ENCODE measurements at regions not wholly inside any gene's neighbourhood (a gene's known extent, or its start where the extent isn't known, plus 50 kb on each side); places are given as distances from the start of the nearest gene placed in this dataset.

GRCh38 chr6:150680510-150680909 lies 80.8 kb downstream of the PLEKHG1 start:
- TF ChIP-seq, protein P1, sequence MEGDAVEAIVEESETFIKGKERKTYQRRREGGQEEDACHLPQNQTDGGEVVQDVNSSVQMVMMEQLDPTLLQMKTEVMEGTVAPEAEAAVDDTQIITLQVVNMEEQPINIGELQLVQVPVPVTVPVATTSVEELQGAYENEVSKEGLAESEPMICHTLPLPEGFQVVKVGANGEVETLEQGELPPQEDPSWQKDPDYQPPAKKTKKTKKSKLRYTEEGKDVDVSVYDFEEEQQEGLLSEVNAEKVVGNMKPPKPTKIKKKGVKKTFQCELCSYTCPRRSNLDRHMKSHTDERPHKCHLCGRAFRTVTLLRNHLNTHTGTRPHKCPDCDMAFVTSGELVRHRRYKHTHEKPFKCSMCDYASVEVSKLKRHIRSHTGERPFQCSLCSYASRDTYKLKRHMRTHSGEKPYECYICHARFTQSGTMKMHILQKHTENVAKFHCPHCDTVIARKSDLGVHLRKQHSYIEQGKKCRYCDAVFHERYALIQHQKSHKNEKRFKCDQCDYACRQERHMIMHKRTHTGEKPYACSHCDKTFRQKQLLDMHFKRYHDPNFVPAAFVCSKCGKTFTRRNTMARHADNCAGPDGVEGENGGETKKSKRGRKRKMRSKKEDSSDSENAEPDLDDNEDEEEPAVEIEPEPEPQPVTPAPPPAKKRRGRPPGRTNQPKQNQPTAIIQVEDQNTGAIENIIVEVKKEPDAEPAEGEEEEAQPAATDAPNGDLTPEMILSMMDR (IDR thresholded peaks at IDR 0.05; ENCODE audit: low read depth, low read length), result no peak
- no peak for TF ChIP-seq EZH2phosphoT487 (IDR thresholded peaks at IDR 0.05; ENCODE audit: low read depth)
